ENCODE measurements at regions not wholly inside any gene's neighbourhood (a gene's known extent, or its start where the extent isn't known, plus 50 kb on each side); places are given as distances from the start of the nearest gene placed in this dataset.

GRCh38 chr12:61757831-61758505 lies 502.2 kb upstream of the USP15 start:
- POLR2A ChIA-PET: no interaction called here
- Histone ChIP-seq H3K4me3 (ENCODE audit: low read depth, low read length, poor library complexity, severe bottlenecking) (no peak overlapping the region), H3K9me3 (ENCODE audit: low read length) (no peaks in the 10 kb centered on the region), H3K79me2 (ENCODE audit: insufficient read depth, low read depth, low read length) (no peaks in the 10 kb centered on the region), H4K20me1 (ENCODE audit: insufficient read depth, low read length) (no peaks in the 10 kb centered on the region), H3K9me2 (ENCODE audit: insufficient read depth, low read length) (no peaks in the 10 kb centered on the region), H3K27ac (ENCODE audit: low read depth, low read length, poor library complexity, severe bottlenecking) (no peak overlapping the region), H3K4me1 (ENCODE audit: insufficient read depth, low read length, poor library complexity, severe bottlenecking) (no peaks in the 10 kb centered on the region), H3K36me3 (ENCODE audit: insufficient read depth, low read length) (no peaks in the 10 kb centered on the region), H3K4me2 (ENCODE audit: low read length) (no peak overlapping the region), H2AFZ (ENCODE audit: low read length) (no peak overlapping the region)
- no peak for DNase-seq (ENCODE audit: low spot score)
- BruUV-seq (replicated peaks): no TSS peak
- intact Hi-C loops (cut with micrococcal nuclease; ENCODE audit: unreplicated experiment): no loop called here
- TF ChIP-seq EZH2phosphoT487 (IDR thresholded peaks at IDR 0.05; ENCODE audit: borderline replicate concordance, low read depth, low read length): no peak
- no peak for TF ChIP-seq CTCF (conservative IDR thresholded peaks at IDR 0.05; ENCODE audit: low read length)
- CTCF ChIA-PET (ENCODE audit: unreplicated experiment): no interaction called here

DNA sequence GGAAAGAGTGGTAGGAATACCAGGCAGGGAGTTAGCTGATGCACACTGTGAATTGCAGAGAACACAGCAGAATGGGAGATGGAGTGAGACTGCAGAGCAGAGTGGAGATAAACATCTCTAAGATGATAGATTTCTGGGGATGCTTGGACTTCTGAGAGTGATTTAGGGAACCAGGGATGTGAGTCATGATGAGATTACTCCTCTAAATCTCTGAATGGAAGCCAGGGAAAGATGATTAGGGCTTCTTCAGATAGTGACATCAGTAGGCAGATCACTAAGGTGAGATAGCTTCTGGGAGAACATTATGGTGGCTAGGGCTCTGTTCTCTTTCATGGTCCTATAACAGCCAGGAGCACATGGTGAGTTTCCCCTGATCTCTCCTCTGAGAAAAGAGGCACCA lies 501.5 kb upstream of the USP15 start:
- TF ChIP-seq CTCF (conservative IDR thresholded peaks at IDR 0.05; ENCODE audit: low read length) (no peak), EZH2phosphoT487 (IDR thresholded peaks at IDR 0.05; ENCODE audit: borderline replicate concordance, low read depth, low read length) (no peak)
- Histone ChIP-seq H3K4me3 (ENCODE audit: low read depth, low read length, poor library complexity, severe bottlenecking) (no peak overlapping the region), H3K79me2 (ENCODE audit: insufficient read depth, low read depth, low read length) (no peaks in the 10 kb centered on the region), H3K4me2 (ENCODE audit: low read length) (no peak overlapping the region), H4K20me1 (ENCODE audit: insufficient read depth, low read length) (no peaks in the 10 kb centered on the region), H3K9me2 (ENCODE audit: insufficient read depth, low read length) (no peaks in the 10 kb centered on the region), H3K27ac (ENCODE audit: low read depth, low read length, poor library complexity, severe bottlenecking) (no peak overlapping the region), H3K4me1 (ENCODE audit: insufficient read depth, low read length, poor library complexity, severe bottlenecking) (no peaks in the 10 kb centered on the region), H3K9me3 (ENCODE audit: low read length) (no peaks in the 10 kb centered on the region), H2AFZ (ENCODE audit: low read length) (no peak overlapping the region), H3K36me3 (ENCODE audit: insufficient read depth, low read length) (no peaks in the 10 kb centered on the region)
- no TSS peak for BruUV-seq (replicated peaks)
- ChIA-PET POLR2A (no interaction called here), CTCF (ENCODE audit: unreplicated experiment) (no interaction called here)
- intact Hi-C loops (cut with micrococcal nuclease; ENCODE audit: unreplicated experiment): no loop called here
- no peak for DNase-seq (ENCODE audit: low spot score)

DNA sequence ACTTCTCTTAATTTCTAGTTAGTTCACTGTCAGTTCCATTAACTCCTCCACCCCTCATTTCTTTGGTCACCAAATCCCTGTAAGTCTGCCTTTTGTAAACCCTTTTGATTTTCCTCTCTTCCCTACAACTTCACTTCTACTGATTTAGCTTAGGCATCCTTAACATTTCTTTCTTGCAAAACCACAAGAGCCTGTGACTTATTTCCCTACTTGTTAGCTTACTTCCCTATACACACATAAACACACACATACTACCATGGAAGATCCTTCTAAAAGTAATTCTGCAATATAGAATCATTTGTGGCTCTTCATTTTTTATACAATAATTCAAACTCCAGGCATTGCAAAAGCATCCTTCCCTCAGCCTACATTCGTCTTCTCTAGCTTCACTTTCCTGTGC lies 494.3 kb upstream of the USP15 start:
- no peaks in the 10 kb centered on the region for H3K79me2 ChIP-seq (ENCODE audit: insufficient read depth, low read depth, low read length)

More for the DNA sequence above, 494.3 kb upstream of the USP15 start:
- DNase-seq (ENCODE audit: low spot score): no peak
- TF ChIP-seq EZH2phosphoT487 (IDR thresholded peaks at IDR 0.05; ENCODE audit: borderline replicate concordance, low read depth, low read length) (no peak), CTCF (conservative IDR thresholded peaks at IDR 0.05; ENCODE audit: low read length) (no peak)
- intact Hi-C loops (cut with micrococcal nuclease; ENCODE audit: unreplicated experiment): no loop called here
- no peaks in the 10 kb centered on the region for H4K20me1 ChIP-seq (ENCODE audit: insufficient read depth, low read length)
- ChIA-PET CTCF (ENCODE audit: unreplicated experiment) (no interaction called here), POLR2A (interaction anchor here (0.9 to 1.0 kb wide), 2 partner anchors 13 to 15 kb away, joined by 4 to 5 read pairs; no protein-coding TSS in a partner anchor)
- no peak overlapping the region for H3K4me3 ChIP-seq (ENCODE audit: low read depth, low read length, poor library complexity, severe bottlenecking)
- H3K27ac ChIP-seq (ENCODE audit: low read depth, low read length, poor library complexity, severe bottlenecking): no peak overlapping the region
- no peak overlapping the region for H2AFZ ChIP-seq (ENCODE audit: low read length)
- no peaks in the 10 kb centered on the region for H3K36me3 ChIP-seq (ENCODE audit: insufficient read depth, low read length)
- H3K4me1 ChIP-seq (ENCODE audit: insufficient read depth, low read length, poor library complexity, severe bottlenecking): no peaks in the 10 kb centered on the region
- BruUV-seq (replicated peaks): no TSS peak
- no peaks in the 10 kb centered on the region for H3K9me2 ChIP-seq (ENCODE audit: insufficient read depth, low read length)
- H3K9me3 ChIP-seq (ENCODE audit: low read length): no peaks in the 10 kb centered on the region
- H3K4me2 ChIP-seq (ENCODE audit: low read length): no peak overlapping the region

All from OCI-LY7 (cell line).